ENCODE measurements at regions not wholly inside any gene's neighbourhood (a gene's known extent, or its start where the extent isn't known, plus 50 kb on each side); places are given as distances from the start of the nearest gene placed in this dataset.
"Not testable (repeated sequence)": the region's sequence is repeated elsewhere in the genome, so short reads cannot be mapped to it uniquely, and the experiment has no call there.

DNA sequence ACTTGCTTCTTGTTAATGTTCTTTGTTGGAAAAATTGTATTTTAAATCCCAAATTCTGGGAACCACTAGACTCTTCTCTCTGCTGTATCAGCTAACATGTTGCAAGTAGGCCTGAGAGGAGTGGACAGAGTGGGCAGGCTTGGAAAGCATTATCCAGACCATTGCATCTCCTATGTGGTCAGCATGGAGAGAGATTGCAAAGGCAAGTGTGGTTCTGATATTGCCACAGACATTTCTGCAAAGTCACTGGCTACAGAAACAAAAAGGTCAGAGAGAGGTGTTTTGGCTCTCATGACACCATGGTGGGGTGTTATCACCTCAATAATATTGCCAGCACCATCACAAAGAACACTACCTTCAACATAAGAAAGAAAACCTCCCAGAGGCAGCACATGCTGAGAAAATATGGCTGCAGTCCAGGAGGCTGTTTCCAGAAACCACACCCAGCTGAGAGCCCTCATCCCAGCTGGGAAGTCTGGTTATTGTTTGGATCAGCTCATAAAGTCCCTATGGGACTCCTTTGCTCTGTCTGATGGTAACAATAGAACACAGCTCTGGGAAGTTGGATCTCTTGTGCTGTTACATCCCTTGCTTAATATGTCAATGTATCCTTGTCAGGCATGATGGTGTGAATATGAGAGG is 78.2 kb upstream of the TBX18 start:
- no peaks in the 10 kb centered on the region for H3K36me3 Mint-ChIP-seq (ENCODE audit: low read depth)
- TF ChIP-seq, protein P1, sequence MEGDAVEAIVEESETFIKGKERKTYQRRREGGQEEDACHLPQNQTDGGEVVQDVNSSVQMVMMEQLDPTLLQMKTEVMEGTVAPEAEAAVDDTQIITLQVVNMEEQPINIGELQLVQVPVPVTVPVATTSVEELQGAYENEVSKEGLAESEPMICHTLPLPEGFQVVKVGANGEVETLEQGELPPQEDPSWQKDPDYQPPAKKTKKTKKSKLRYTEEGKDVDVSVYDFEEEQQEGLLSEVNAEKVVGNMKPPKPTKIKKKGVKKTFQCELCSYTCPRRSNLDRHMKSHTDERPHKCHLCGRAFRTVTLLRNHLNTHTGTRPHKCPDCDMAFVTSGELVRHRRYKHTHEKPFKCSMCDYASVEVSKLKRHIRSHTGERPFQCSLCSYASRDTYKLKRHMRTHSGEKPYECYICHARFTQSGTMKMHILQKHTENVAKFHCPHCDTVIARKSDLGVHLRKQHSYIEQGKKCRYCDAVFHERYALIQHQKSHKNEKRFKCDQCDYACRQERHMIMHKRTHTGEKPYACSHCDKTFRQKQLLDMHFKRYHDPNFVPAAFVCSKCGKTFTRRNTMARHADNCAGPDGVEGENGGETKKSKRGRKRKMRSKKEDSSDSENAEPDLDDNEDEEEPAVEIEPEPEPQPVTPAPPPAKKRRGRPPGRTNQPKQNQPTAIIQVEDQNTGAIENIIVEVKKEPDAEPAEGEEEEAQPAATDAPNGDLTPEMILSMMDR (IDR thresholded peaks at IDR 0.05), result no peak
- no peaks in the 10 kb centered on the region for H3K27me3 Mint-ChIP-seq
- H3K4me3 Mint-ChIP-seq, result no peak overlapping the region
- ATAC-seq (no peak), DNase-seq (no peak)
- H3K9me3 Mint-ChIP-seq, result peaks cover 3% of the 10 kb centered on the region
- intact Hi-C loops (cut with micrococcal nuclease), result no loop called here
- POLR2A ChIA-PET, result no interaction called here
- CTCF ChIA-PET, result no interaction called here
- H3K27ac Mint-ChIP-seq, result no peak overlapping the region
- H3K4me1 Mint-ChIP-seq (ENCODE audit: low read depth), result no peaks in the 10 kb centered on the region

DNA sequence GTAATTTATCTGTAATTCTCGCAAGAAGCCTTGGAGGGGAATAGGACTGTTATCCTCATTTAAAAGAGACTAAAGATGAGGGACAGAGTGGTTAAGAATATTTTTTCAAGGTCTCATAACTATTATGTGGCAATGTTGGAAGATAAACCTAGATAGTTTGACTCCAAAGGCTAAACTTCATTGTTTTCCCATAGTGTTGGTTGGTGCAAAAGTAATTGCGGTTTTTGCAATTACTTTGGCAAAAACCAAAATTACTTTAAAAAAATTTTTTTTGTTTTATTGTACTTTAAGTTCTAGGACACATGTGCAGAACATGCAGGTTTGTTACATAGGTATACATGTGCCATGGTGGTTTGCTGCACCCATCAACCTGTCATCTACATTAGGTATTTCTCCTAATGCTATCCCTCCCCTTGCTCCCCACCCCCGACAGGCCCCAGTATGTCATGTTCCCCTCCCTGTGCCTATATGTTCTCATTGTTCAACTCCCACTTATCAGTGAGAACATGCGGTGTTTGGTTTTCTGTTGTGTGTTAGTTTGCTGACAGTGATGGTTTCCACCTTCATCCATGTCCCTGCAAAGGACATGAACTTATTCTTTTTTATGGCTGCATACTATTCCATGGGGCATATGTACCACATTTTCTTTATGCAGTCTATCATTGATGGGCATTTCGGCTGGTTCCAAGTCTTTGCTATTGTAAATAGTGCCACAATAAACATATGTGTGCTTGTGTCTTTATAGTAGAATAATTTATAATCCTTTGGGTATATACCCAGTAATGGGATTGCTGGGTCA is 72.9 kb upstream of the TBX18 start:
- H3K9me3 Mint-ChIP-seq; DNase-seq; intact Hi-C loops (cut with micrococcal nuclease); CTCF ChIA-PET; ATAC-seq; H3K4me1 Mint-ChIP-seq (ENCODE audit: low read depth); POLR2A ChIA-PET; H3K27ac Mint-ChIP-seq; H3K27me3 Mint-ChIP-seq; H3K36me3 Mint-ChIP-seq (ENCODE audit: low read depth); H3K4me3 Mint-ChIP-seq: not testable (repeated sequence)

DNA sequence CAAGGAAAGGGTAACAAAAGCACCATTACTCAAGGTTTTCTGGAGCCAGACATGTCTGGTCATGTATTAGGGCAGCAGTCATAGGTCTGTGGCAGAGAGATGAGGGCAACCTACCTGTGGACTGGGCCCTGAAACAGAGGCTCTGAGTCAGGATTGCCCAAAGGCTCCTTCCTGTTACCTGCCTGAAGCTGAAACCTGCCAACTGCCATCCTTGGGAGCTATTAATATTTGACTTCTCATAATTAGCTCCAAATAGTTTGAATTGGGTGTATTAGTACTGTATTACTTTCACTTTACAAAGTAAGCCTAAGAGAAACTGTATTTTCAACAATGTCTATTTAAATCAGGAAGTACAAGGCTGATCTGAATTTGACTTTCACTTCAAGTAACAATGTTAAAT is 72.0 kb upstream of the TBX18 start:
- Mint-ChIP-seq H3K27me3 (no peaks in the 10 kb centered on the region), H3K27ac (no peak overlapping the region), H3K4me3 (no peak overlapping the region), H3K36me3 (ENCODE audit: low read depth) (no peaks in the 10 kb centered on the region), H3K4me1 (ENCODE audit: low read depth) (no peaks in the 10 kb centered on the region), H3K9me3 (peaks cover 4% of the 10 kb centered on the region)
- DNase-seq (no peak), ATAC-seq (no peak)
- CTCF ChIA-PET, result no interaction called here
- intact Hi-C loops (cut with micrococcal nuclease), result no loop called here
- TF ChIP-seq, protein P1 (IDR thresholded peaks at IDR 0.05), result no peak
- POLR2A ChIA-PET, result no interaction called here

DNA sequence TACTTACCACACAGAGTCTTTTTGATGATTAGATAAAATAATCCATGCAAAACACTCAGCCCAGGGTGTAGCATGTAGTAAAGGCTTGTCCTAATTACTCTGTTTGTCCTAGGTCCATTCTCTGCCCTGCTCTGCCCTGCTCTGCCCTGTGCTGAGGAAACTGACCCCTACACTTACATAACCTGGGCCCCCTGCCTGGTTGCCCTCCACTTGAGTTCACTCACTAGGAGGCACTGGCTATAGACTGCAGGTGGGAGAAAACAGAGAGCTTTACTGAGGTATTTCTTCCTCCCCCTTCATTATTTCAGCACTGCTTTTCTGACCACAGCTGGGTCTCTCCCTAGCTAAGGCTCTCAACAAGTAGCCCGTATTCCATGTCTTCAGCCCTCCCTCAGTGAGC is 70.9 kb upstream of the TBX18 start:
- DNase-seq (no peak), ATAC-seq (no peak)
- intact Hi-C loops (cut with micrococcal nuclease), result no loop called here
- Mint-ChIP-seq H3K9me3 (peaks cover 4% of the 10 kb centered on the region), H3K4me1 (ENCODE audit: low read depth) (no peaks in the 10 kb centered on the region), H3K36me3 (ENCODE audit: low read depth) (no peaks in the 10 kb centered on the region), H3K27me3 (no peaks in the 10 kb centered on the region), H3K4me3 (no peak overlapping the region), H3K27ac (no peak overlapping the region)
- TF ChIP-seq, protein P1 (IDR thresholded peaks at IDR 0.05), result no peak
- ChIA-PET POLR2A (no interaction called here), CTCF (no interaction called here)

DNA sequence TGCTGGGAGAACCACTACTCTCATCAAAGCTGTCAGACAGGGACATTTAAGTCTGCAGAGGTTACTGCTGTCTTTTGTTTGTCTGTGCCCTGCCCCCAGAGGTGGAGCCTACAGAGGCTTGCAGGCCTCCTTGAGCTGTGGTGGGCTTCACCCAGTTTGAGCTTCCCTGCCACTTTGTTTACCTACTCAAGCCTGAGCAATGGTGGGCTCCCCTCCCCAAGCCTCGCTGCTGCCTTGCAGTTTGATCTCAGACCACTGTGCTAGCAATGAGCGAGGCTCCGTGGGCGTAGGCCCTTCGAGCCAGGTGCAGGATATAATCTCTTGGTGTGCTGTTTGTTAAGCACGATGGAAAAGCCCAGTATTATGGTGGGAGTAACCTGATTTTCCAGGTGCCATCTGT is 67.5 kb upstream of the TBX18 start:
- H3K27ac Mint-ChIP-seq; intact Hi-C loops (cut with micrococcal nuclease); POLR2A ChIA-PET; CTCF ChIA-PET; H3K4me3 Mint-ChIP-seq; ATAC-seq; H3K4me1 Mint-ChIP-seq (ENCODE audit: low read depth); DNase-seq; H3K27me3 Mint-ChIP-seq; H3K9me3 Mint-ChIP-seq; H3K36me3 Mint-ChIP-seq (ENCODE audit: low read depth): not testable (repeated sequence)

DNA sequence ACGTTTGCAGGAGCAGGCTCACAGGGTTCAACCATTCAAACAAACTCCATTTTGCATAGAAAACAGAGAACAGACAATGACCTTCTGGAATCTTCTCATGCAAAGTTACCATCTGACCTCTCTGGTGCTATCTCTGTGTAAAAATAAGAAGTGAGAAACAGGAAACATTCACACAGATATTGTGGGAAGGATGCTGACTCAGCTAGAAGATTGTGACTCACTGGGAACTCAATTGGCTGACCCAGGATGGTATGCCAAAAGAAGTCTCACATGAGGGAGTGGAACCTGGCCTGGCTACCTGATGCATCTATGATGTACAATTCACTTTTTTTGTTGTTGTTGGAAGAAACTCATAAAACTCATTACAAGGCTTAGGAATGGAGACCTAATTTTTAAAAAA is 61.1 kb upstream of the TBX18 start:
- no peak for ATAC-seq
- Mint-ChIP-seq H3K36me3 (ENCODE audit: low read depth) (no peaks in the 10 kb centered on the region), H3K27me3 (no peaks in the 10 kb centered on the region), H3K9me3 (peaks cover 4% of the 10 kb centered on the region), H3K27ac (no peak overlapping the region), H3K4me3 (no peak overlapping the region), H3K4me1 (ENCODE audit: low read depth) (no peaks in the 10 kb centered on the region)
- TF ChIP-seq, protein P1 (IDR thresholded peaks at IDR 0.05), result no peak
- intact Hi-C loops (cut with micrococcal nuclease), result no loop called here
- POLR2A ChIA-PET, result no interaction called here
- DNase-seq, result no peak
- CTCF ChIA-PET, result no interaction called here

DNA sequence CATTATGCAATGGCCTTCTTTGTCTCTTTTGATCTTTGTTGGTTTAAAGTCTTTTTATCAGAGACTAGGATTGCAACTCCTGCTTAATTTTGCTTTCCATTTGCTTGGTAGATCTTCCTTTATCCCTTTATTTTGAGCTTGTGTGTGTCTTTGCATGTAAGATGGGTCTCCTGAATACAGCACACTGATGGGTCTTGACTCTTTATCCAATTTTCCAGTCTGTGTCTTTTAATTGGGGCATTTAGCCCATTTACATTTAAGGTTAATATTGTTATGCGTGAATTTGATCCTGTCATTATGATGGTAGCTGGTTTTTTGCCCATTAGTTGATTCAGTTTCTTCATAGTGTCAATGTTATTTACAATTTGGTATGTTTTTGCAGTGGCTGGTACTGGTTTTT is 56.9 kb upstream of the TBX18 start:
- DNase-seq; H3K27ac Mint-ChIP-seq; ATAC-seq; H3K9me3 Mint-ChIP-seq; H3K27me3 Mint-ChIP-seq; POLR2A ChIA-PET; CTCF ChIA-PET; H3K4me3 Mint-ChIP-seq; H3K36me3 Mint-ChIP-seq (ENCODE audit: low read depth); intact Hi-C loops (cut with micrococcal nuclease); H3K4me1 Mint-ChIP-seq (ENCODE audit: low read depth): not testable (repeated sequence)
